CD4-positive, CD25-positive, alpha-beta regulatory T cell (primary cell): ENCODE measurements at regions not wholly inside any gene's neighbourhood (a gene's known extent, or its start where the extent isn't known, plus 50 kb on each side); places are given as distances from the start of the nearest gene placed in this dataset.

Experiments
- ATAC-seq, 2 donors: fragments of 150-1000 bp; cut with Tn5 transposase; one replicate each; pipeline ENCODE4 v1.10.0; 2021; ENCODE audit warnings: low read depth in 2 of 2, moderate number of reproducible peaks in 2 of 2, moderate library complexity in 1 of 2
- DNase-seq, 3 donors: peaks; one replicate each; pipeline versions ENCODE4 v3.0.0 to v3.0.0-alpha.2; 2012 to 2022; ENCODE audit warnings: mixed read lengths in 1 of 3
- H3K27ac ChIP-seq: one replicate; pipeline ENCODE4 v1.7.0; 2013; ENCODE audit warnings: mild to moderate bottlenecking, low read length; ENCODE audit not compliant: insufficient read depth, poor library complexity, severe bottlenecking
- H3K27me3 ChIP-seq: one replicate; pipeline ENCODE4 v1.7.0; 2013; ENCODE audit warnings: low read length; ENCODE audit not compliant: control insufficient read depth, insufficient read depth
- H3K36me3 ChIP-seq: one replicate; pipeline ENCODE4 v1.7.0; 2013; ENCODE audit warnings: mild to moderate bottlenecking, low read length, moderate library complexity; ENCODE audit not compliant: control insufficient read depth, insufficient read depth
- H3K4me1 ChIP-seq: 2 replicates; pipeline ENCODE4 v1.7.0; 2013; ENCODE audit warnings: mild to moderate bottlenecking, low read length; ENCODE audit not compliant: insufficient read depth, control insufficient read depth, poor library complexity, severe bottlenecking
- H3K4me3 ChIP-seq: one replicate; pipeline ENCODE4 v1.7.0; 2013; ENCODE audit warnings: low read depth, mild to moderate bottlenecking, low read length, moderate library complexity
- H3K9me3 ChIP-seq, 2 experiments: 1 replicate in 1 of 2; 2 replicates in 1 of 2; pipeline ENCODE4 v1.7.0; 2013; ENCODE audit warnings: low read length in 2 of 2, mild to moderate bottlenecking in 1 of 2, moderate library complexity in 1 of 2; ENCODE audit not compliant: control insufficient read depth in 2 of 2
- H3K27ac Mint-ChIP-seq, 3 donors: one replicate each; pipeline ENCODE4 v1.8.0; 2020 to 2022; ENCODE audit warnings: mild to moderate bottlenecking in 3 of 3, mixed read lengths in 3 of 3, moderate library complexity in 2 of 3
- H3K27me3 Mint-ChIP-seq: one replicate; pipeline ENCODE4 v1.8.0; 2022; ENCODE audit warnings: mild to moderate bottlenecking, mixed read lengths
- H3K36me3 Mint-ChIP-seq: one replicate; pipeline ENCODE4 v1.8.0; 2020; ENCODE audit warnings: mixed read lengths
- H3K4me1 Mint-ChIP-seq, 4 donors: one replicate each; pipeline ENCODE4 v1.8.0; 2020 to 2022; ENCODE audit warnings: mixed read lengths in 4 of 4, mild to moderate bottlenecking in 1 of 4
- H3K4me3 Mint-ChIP-seq, 4 donors: one replicate each; pipeline ENCODE4 v1.8.0; 2020 to 2022; ENCODE audit warnings: mild to moderate bottlenecking in 4 of 4, mixed read lengths in 4 of 4, moderate library complexity in 3 of 4
- H3K9me3 Mint-ChIP-seq, 7 donors: one replicate each; pipeline ENCODE4 v1.8.0; 2020 to 2022; ENCODE audit warnings: mixed read lengths in 7 of 7, mild to moderate bottlenecking in 3 of 7, moderate library complexity in 2 of 7

DNA sequence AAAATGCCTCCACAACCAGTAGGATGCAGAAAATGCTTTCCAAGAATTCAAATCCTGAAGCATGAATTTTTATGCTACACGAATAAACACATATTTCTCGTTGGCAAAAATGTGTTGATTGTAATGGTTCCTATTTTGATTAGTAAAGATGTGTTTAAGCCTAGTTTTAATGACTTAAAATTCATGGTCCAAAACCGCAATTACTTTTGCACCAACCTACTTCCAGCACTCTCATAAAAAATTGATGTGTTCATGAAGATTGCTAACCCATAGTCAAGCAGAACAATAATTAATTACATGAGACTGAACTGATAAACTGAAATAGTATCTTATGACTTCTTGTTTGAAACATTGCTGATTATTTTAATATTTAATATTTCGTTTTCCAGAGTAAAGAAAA is 828.8 kb downstream of the CCSER2 start:
- Mint-ChIP-seq H3K36me3 (no peaks in the 10 kb centered on the region), H3K4me1 (no peaks in the 10 kb centered on the region), H3K4me3 (no peak overlapping the region), H3K27ac (no peak overlapping the region), H3K9me3 (peaks cover 0 to 2% (median 0%) of the 10 kb centered on the region in 7 donors), H3K27me3 (peaks cover 4% of the 10 kb centered on the region)
- no peaks in the 10 kb centered on the region for H3K4me1 ChIP-seq
- H3K9me3 ChIP-seq: no peaks in the 10 kb centered on the region
- ATAC-seq (no peak), DNase-seq (no peak)
- H3K4me3 ChIP-seq: no peak overlapping the region
- no peaks in the 10 kb centered on the region for H3K27me3 ChIP-seq
- no peak overlapping the region for H3K27ac ChIP-seq
- H3K36me3 ChIP-seq: no peaks in the 10 kb centered on the region

- no peak overlapping the region for H3K4me3 Mint-ChIP-seq
- no peaks in the 10 kb centered on the region for H3K4me1 ChIP-seq
- H3K9me3 Mint-ChIP-seq: peaks cover 0 to 5% (median 2%) of the 10 kb centered on the region in 7 donors
- H3K36me3 ChIP-seq: no peaks in the 10 kb centered on the region
- H3K9me3 ChIP-seq: no peaks in the 10 kb centered on the region
- no peak overlapping the region for H3K4me3 ChIP-seq
- no peaks in the 10 kb centered on the region for H3K27me3 ChIP-seq
- H3K27ac ChIP-seq: no peak overlapping the region
- no peak for DNase-seq
- H3K27me3 Mint-ChIP-seq: no peaks in the 10 kb centered on the region
- no peak for ATAC-seq
- no peak overlapping the region for H3K27ac Mint-ChIP-seq
- no peaks in the 10 kb centered on the region for H3K4me1 Mint-ChIP-seq
- no peaks in the 10 kb centered on the region for H3K36me3 Mint-ChIP-seq
Measured at GRCh38 chr10:85168243-85168642, 839.9 kb downstream of the CCSER2 start.

DNA sequence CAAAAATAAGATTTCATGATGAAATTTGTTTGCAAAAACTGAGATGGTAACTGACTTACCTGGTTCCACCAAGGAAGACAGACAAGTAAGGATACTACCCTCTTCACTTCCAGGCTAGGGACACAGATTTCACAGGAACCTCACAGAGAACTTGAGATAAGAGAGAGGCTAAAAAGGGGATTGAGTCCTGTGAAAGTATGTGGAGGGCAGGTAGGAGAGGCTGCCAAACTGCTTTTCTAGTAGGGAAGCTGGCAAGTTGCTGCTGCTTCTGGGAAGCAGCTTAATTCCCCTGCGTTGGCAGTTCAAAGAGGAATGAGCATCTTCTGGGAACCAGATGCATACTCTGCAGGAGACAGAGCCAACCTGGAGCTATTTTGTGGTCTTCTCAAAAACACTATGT is 841.6 kb downstream of the CCSER2 start:
- Mint-ChIP-seq H3K4me3 (no peak overlapping the region), H3K36me3 (no peaks in the 10 kb centered on the region), H3K9me3 (peaks cover 0 to 5% (median 2%) of the 10 kb centered on the region in 7 donors), H3K27ac (peak overlapping the region in 1 of 3 donors; percentile 73), H3K4me1 (no peaks in the 10 kb centered on the region), H3K27me3 (no peaks in the 10 kb centered on the region)
- H3K4me3 ChIP-seq: no peak overlapping the region
- no peaks in the 10 kb centered on the region for H3K27me3 ChIP-seq
- DNase-seq: no peak
- H3K36me3 ChIP-seq: no peaks in the 10 kb centered on the region
- no peak overlapping the region for H3K27ac ChIP-seq
- no peaks in the 10 kb centered on the region for H3K9me3 ChIP-seq
- ATAC-seq: no peak
- H3K4me1 ChIP-seq: no peaks in the 10 kb centered on the region

GRCh38 chr10:85175635-85176034 is 847.2 kb downstream of the CCSER2 start:
- Histone ChIP-seq H3K27me3 (no peaks in the 10 kb centered on the region), H3K4me1 (no peaks in the 10 kb centered on the region), H3K36me3 (no peaks in the 10 kb centered on the region), H3K27ac (no peak overlapping the region), H3K4me3 (no peak overlapping the region), H3K9me3 (no peaks in the 10 kb centered on the region)
- Mint-ChIP-seq H3K4me3 (no peak overlapping the region), H3K36me3 (no peaks in the 10 kb centered on the region), H3K27me3 (no peaks in the 10 kb centered on the region), H3K27ac (no peak overlapping the region), H3K9me3 (peaks cover 0 to 5% (median 2%) of the 10 kb centered on the region in 7 donors), H3K4me1 (no peaks in the 10 kb centered on the region)
- DNase-seq: no peak
- ATAC-seq: no peak

DNA sequence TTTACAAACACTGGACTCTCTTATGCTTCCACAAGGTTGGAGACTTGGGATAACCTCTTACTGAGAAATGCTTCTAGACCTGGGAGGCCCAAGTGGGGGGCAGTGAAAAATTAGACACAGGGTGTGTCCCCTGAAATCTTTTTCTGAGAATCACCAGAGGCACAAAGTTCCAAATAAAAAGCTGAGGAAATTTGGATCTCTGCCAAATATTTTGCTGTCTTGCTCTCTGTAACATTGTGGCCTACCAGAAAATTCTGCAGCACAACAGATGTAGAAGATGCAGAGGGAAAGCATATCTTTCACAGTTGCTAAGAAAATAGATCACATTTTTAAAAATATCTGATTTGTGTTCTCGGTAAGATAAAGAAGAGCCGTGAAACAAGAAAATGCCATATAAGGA is 849.4 kb downstream of the CCSER2 start:
- no peaks in the 10 kb centered on the region for H3K36me3 Mint-ChIP-seq
- no peak overlapping the region for H3K4me3 Mint-ChIP-seq
- DNase-seq: no peak
- no peaks in the 10 kb centered on the region for H3K4me1 Mint-ChIP-seq
- H3K4me3 ChIP-seq: no peak overlapping the region
- H3K27ac Mint-ChIP-seq: no peak overlapping the region
- H3K9me3 ChIP-seq: no peaks in the 10 kb centered on the region
- no peaks in the 10 kb centered on the region for H3K27me3 Mint-ChIP-seq
- H3K27me3 ChIP-seq: no peaks in the 10 kb centered on the region
- peaks cover 0 to 5% (median 1%) of the 10 kb centered on the region in 7 donors for H3K9me3 Mint-ChIP-seq
- no peaks in the 10 kb centered on the region for H3K36me3 ChIP-seq
- no peak overlapping the region for H3K27ac ChIP-seq
- H3K4me1 ChIP-seq: no peaks in the 10 kb centered on the region
- ATAC-seq: no peak

DNA sequence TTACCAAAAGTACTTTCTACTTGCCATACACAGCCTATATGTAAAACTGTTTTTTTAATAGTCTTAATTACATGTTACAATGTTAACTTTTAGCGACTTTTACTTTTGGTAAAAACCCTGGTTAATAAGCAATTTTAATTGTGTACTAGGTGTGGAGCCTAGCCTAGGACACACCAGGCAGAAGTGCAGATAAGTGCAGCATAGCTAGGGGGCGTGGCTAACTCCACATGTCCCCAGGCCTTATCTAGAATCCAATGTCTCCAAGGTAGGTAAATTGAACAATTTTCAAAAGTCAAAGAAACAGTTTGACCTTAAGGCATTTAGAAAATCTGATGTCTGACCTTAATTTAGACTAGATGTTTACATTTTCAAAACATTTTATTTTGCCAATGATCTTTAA is 858.7 kb downstream of the CCSER2 start:
- no peaks in the 10 kb centered on the region for H3K27me3 ChIP-seq
- H3K9me3 ChIP-seq: no peaks in the 10 kb centered on the region
- no peak for ATAC-seq
- H3K27ac Mint-ChIP-seq: no peak overlapping the region
- no peak for DNase-seq
- no peaks in the 10 kb centered on the region for H3K27me3 Mint-ChIP-seq
- no peaks in the 10 kb centered on the region for H3K4me1 Mint-ChIP-seq
- H3K4me3 Mint-ChIP-seq: no peak overlapping the region
- no peaks in the 10 kb centered on the region for H3K36me3 ChIP-seq
- H3K27ac ChIP-seq: no peak overlapping the region
- H3K4me3 ChIP-seq: no peak overlapping the region
- H3K36me3 Mint-ChIP-seq: no peaks in the 10 kb centered on the region
- no peaks in the 10 kb centered on the region for H3K4me1 ChIP-seq
- H3K9me3 Mint-ChIP-seq: peaks cover 0 to 12% (median 3%) of the 10 kb centered on the region in 7 donors

DNA sequence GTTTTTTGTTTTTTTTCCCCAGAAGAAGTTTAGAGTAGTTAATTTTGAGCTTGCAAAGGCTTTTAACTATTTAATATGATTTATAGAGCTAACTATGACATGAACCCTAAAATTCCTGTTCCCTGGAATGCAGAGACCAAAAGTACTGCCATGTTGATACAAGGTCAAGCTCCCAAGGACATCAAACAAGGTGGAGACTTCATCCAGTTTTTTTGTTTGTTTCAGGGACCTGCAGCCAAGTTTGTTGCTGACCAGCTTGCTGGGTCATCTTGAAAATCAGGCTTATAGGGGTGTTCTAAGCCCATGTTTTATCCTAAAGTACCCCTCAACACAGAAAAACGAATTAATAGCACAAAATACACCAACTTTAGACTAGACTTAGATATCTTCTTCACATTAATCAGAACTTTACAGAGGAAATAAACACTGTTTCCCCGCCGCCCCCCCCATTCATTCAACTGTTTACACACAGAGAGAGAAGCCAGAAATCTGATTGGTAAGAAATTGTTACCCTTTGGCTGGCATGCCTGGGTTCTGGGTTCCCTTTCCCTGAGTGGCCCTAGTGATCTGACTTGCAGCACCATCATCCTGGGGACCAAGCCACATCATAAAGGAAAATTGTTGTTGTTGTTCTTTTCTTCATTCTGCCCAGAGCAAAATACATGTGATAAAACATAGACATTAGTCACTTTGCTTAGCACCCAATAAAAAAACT is 860.5 kb downstream of the CCSER2 start:
- Mint-ChIP-seq H3K27me3 (no peaks in the 10 kb centered on the region), H3K4me1 (no peaks in the 10 kb centered on the region), H3K9me3 (peaks cover 0 to 7% (median 3%) of the 10 kb centered on the region in 7 donors), H3K4me3 (no peak overlapping the region), H3K36me3 (no peaks in the 10 kb centered on the region), H3K27ac (no peak overlapping the region)
- Histone ChIP-seq H3K4me3 (no peak overlapping the region), H3K9me3 (no peaks in the 10 kb centered on the region), H3K27ac (no peak overlapping the region), H3K4me1 (no peaks in the 10 kb centered on the region), H3K36me3 (no peaks in the 10 kb centered on the region), H3K27me3 (no peaks in the 10 kb centered on the region)
- ATAC-seq: no peak
- no peak for DNase-seq

DNA sequence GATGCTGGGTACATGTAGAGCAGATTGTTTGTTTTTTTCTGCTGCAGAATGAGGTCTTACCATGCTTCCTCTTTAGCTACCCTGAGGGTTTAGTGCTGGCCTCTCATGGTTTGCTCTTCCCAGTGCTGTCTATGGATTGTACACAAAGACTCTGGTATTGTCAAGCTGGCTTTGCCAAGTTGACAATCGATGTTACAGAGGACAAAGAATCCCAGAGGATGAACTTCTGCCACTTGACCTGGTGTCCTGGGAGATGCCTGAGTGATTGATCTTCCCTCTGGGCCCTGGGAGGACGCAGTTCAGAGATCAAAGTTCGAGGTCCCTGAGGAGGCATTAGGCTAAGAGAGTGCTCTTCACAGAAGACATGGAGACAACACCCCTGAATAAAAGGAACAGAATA is 865.4 kb downstream of the CCSER2 start:
- H3K27me3 ChIP-seq: no peaks in the 10 kb centered on the region
- H3K4me1 ChIP-seq: no peaks in the 10 kb centered on the region
- Mint-ChIP-seq H3K4me3 (no peak overlapping the region), H3K27me3 (no peaks in the 10 kb centered on the region), H3K9me3 (peaks cover 0 to 6% (median 3%) of the 10 kb centered on the region in 7 donors), H3K4me1 (no peaks in the 10 kb centered on the region), H3K36me3 (no peaks in the 10 kb centered on the region), H3K27ac (no peak overlapping the region)
- ATAC-seq: no peak
- no peaks in the 10 kb centered on the region for H3K9me3 ChIP-seq
- H3K27ac ChIP-seq: no peak overlapping the region
- no peak for DNase-seq
- H3K4me3 ChIP-seq: no peak overlapping the region
- H3K36me3 ChIP-seq: no peaks in the 10 kb centered on the region
